Activated CD4-positive, alpha-beta T cell treated with anti-CD3 and anti-CD28 coated beads for 48 hours (primary cell): ENCODE measurements at regions not wholly inside any gene's neighbourhood (a gene's known extent, or its start where the extent isn't known, plus 50 kb on each side); places are given as distances from the start of the nearest gene placed in this dataset.
"Not testable (repeated sequence)": the region's sequence is repeated elsewhere in the genome, so short reads cannot be mapped to it uniquely, and the experiment has no call there.

Experiments
- DNase-seq: peaks from one replicate; pipeline ENCODE4 v3.0.0-alpha.2; 2020

DNA sequence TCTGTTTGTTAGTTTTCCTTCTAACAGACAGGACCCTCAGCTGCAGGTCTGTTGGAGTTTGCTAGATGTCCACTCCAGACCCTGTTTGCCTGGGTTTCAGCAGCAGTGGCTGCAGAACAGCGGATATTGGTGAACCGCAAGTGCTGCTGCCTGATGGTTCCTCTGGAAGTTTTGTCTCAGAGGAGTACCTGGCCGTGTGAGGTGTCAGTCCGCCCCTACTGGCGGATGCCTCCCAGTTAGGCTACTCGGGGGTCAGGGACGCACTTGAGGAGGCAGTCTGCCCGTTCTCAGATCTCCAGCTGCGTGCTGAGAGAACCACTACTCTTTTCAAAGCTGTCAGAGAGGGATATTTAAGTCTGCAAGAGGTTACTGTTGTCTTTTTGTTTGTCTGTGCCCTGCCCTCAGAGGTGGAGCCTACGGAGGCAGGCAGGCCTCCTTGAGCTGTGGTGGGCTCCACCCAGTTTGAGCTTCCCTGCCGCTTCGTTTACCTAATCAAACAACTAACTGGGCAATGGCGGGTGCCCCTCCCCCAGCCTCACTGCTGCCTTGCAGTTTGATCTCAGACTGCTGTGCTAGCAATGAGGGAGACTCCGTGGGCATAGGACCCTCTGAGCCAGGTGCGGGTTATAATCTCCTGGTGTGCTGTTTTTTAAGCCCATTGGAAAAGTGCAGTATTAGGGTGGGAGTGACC is 634.3 kb upstream of the CHD1 start:
- DNase-seq: not testable (repeated sequence)

DNA sequence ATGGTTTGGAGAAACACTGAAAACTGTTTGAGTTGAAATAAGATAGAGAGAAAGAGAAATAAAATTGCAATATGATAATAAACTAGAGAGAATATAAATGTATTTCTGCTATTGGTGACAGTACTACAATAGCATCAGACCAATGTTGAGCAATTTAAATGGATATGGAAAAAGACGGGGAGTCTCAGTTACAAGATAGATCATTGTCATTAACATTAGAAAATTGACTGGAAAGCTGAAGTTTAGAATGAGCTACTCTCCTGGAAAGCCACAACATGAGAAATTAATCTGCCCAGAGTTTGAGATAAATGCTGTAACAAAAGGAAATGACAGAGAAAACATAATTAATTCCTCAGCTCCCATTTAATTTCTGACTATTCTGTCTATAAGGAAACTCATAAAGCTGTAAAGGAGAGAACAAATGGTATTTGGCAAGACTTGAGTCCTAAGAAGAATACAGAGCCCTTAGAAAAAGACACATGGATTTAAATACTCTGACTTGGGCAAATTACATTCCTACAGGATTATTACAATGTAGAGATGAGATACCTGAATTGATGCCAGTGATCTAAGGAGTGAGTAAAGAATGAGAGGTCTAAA is 624.5 kb upstream of the CHD1 start:
- no peak for DNase-seq

DNA sequence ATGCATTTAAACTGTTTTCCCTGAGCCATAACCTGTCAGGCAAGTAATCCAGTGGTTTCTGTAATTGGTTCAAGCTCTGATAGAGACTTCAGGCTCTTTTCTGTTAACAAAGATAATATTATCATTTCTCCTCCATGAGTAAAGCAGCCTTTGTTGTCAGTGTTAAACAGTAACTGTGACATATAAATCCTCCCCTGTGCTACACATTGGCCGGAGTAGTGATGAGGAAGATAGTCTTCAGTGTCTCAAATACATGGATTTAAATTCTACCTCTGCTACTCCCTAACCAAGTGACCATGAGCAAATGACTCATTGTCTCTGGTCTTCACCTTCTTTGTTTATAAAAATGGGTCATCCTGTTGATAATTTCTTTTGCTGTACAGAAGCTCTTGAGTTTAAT is 615.5 kb upstream of the CHD1 start:
- DNase-seq: no peak

DNA sequence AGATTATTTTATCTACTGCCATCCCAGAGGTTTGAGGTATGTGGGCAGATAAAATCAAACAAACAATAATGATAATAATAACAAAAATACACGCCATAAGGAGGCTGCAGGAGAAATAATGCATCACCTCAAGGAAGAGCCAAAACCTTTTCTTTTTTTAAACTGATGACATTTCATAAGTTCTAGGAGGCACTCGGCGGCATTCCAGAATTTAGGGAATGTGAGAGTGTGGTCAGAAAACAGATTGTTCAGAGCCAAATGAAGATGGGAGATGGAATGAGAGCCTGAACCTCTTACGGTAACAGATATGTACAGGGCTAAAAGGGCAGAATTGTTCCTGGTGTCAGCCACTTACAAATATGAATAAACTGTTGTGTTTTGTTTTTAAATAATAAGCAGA is 615.0 kb upstream of the CHD1 start:
- no peak for DNase-seq

DNA sequence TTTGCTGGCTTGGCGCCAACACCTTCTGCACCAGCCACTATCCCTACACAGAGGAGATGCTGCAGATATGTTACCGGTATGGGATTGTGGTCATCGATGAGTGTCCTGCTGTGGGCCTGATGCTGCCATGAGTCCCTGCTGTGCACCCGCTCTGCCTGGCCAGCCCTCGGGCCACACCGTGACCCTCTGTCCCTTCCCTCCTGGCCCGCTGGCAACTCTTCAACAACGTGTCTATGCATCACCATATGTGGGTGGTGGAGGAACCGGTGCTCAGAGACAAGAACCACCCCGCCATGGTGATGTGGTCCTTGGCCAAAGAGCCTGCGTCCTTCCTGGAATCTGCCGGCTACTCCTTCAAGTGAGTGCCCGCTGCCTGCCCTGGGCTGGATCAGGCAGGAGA is 605.4 kb upstream of the CHD1 start:
- DNase-seq: not testable (repeated sequence)

DNA sequence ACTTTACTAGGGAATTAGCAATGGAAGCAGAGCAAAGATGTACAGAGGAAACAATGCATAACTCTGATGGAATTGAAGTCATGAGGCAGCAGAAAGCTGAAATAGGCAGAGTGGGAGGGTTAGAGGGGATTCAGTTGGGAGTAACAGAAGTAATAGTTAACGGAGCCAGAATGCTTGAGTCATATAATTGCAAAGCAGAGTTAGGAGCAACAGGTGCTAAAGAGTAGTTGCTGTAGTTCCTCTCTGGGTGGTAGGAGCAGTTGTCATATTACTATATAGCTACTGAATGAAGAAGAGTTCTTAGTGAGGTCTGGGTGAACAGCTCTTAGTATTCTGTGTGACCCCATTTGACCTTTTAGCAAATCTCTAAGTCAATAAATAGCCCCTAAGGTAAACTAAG is 592.9 kb upstream of the CHD1 start:
- not testable (repeated sequence) for DNase-seq

DNA sequence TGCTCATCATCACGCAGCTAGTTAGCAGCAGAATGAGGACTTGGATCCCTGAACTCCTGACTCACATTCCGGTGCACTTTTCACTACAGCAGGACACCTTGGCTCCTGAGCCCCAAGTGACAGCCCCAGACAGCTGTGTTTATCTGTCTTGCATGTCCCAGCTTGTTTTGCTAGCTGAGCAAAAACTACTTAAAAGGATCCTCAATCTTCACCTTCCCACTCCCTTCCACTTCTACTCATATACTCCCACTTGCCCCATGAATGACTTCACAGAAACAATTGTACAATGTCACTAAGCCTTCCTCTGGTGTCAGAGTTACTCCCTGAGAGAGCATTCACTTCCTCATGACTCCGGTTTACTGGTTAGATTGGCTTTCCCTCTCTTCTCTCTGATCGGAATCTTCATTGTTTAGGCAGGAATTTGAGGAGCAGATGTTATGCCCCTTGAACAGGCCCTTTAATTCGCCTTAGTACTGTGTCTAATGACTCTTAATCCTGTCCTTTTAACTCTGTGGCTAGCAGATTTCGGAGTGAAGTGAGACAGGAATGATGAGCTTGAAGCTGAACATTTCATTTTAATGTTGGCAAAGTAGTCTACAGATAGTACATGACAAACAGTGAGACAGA is 587.2 kb upstream of the CHD1 start:
- DNase-seq: not testable (repeated sequence)

DNA sequence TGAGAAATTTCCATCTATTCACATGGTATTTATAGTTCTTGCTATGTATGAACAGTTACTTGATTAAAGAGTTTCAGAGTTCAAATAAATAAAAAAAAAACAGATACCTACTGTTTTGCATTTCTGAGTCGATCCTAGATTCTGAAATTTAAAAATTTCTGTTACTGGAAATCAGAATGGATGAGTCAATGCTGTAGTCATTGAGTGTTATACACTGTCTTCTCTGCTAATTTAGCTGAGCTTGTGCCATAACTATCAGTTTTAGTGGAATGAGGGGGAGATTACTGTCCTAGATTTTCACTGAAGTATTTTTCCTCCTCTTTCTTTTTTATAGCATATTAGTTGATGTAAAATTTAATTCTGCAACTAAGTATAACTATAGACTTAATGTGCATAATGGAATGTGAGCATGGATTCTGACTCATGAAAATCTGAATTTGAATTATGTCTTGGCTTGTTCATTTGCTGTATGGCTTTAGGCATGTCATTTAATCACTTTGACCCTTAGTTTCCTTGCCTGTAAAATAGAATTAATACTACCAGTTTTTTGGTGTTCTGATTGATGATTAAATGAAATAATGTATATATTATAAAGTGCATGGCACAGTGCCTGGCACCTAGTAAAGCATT is 581.5 kb upstream of the CHD1 start:
- not testable (repeated sequence) for DNase-seq

DNA sequence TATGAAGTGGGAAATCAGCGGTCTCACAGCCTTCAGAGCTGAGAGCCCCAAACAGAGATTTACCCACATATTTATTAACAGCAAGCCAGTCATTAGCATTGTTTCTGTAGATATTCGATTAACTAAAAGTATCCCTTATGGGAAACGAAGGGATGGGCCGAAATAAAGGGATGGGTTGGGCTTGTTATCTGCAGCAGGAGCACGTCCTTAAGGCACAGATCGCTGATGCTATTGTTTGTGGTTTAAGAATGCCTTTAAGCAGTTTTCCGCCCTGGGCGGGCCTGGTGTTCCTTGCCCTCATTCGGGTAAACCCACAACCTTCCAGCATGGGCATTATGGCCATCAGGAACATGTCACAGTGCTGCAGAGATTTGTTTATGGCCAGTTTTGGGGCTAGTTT is 580.3 kb upstream of the CHD1 start:
- not testable (repeated sequence) for DNase-seq

DNA sequence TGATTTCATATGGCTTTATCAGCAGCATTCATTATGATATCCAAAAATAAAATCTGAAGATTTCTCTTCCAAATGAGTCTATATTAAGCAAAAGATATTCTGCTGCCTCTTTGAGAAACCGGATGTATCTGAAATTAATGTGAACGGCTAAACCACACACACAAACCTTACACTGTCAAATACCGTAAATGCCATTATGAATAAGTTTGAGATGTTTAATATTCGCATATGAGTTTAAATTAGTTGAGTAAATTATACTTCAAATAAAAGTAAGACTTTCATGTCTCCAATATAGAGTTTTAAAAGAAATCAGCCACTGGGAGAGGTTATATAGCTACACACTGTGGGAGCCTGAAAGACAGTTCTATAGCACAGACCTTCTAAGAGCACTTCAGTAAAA is 566.6 kb upstream of the CHD1 start:
- DNase-seq: not testable (repeated sequence)

DNA sequence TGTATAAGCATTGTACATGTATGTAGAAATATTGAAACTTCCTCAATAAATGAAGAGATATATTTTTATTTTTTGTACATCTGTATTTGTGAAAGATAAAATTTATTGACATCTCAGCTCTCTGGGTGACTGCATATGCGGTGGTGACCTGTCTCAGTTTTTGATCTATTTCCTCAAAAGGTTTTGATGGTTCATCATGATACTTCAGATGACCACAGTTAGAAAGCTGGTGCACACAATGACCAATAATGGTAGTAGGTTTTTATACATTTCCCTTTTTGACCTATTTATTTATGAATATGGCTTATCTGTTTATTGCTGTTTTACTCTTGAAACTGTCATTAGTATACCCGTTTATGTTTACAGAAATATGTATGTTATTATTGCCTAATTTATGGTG is 549.6 kb upstream of the CHD1 start:
- DNase-seq: not testable (repeated sequence)

DNA sequence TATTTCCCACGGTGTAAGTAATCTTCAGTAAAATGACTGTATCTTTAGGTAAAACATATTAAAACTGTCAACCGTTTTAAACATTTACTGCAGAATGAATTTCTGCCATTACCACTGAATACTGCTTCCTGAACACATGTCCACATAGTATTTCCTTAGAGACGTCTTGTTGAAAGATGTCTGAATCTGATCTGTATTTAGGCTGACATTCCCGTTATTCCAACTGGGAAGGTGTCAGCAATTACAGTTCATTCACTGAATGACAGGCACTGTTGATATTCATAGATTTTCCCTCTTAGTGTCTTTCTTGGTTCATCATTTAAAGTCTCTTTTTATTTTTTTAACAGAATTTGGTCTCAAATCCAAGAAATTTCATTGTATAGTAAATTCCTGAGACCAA is 544.5 kb upstream of the CHD1 start:
- not testable (repeated sequence) for DNase-seq

DNA sequence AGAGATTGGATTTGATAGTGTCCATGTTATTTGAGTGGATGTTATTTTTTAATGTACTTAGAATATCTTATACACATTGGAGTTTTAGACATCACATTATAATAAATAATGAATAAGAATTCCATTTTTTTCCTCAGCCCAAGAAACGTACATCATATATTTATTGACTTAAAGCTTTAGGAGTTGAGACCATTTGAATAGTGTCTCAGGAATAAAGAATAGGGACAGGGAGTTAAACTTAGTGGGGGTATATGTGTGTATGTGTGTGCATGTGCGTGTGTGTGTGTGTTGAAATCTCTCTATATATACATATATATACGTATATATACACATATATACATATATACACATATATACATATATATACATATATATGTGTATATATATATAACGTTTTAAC is 542.9 kb upstream of the CHD1 start:
- DNase-seq: not testable (repeated sequence)

DNA sequence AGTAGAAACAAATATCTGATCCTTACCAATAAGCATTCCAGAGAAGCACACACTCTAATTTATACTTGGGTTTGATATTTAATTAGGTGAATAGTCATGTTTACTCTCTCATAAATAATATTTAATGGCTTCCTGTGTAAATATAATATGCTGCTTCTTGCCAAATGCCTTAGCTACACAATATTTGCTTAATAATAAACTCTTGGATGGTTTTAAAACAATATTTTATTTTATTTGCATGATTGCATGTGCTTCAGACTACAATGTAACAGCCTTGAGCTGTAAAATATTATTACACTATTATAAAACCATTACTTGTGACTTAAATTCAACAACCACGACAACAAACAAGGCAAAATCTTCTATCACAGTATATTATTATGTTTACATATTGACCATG is 542.4 kb upstream of the CHD1 start:
- not testable (repeated sequence) for DNase-seq

DNA sequence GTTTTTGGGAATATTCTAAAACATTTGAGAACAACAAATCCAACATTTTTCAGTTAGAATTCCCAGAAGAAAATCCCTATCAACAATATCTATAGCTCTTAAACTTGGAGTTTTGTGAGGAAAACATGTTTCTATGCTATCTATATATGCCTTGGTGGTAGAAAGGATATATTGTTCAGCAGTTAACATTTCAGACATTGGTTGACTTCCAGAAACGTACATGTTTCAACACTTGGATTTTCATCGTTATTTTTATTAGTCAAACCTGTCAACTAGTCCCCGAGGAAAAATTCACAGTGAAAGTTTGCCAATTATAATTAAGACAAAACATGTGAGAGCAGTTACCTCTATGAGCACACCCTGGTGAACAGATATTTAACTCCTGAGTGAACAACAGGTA is 541.8 kb upstream of the CHD1 start:
- not testable (repeated sequence) for DNase-seq

DNA sequence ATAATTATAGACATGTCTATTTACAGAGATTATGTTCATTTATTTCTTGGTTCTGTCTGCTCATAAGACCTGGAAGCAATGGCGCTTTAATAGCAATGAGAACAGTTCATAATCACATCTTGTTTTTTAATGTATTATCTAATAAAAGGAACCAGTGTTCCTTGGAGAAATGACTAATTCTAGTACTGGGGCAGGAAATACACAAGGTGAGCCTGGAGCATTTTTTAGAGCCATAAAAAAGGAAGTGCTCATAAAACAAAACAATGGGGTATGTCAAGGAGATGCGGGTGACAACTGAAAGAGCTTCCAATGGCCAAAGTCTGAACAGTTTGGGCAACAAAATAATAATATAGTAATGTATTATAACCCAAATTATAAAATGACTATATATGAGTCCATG is 531.9 kb upstream of the CHD1 start:
- no peak for DNase-seq

DNA sequence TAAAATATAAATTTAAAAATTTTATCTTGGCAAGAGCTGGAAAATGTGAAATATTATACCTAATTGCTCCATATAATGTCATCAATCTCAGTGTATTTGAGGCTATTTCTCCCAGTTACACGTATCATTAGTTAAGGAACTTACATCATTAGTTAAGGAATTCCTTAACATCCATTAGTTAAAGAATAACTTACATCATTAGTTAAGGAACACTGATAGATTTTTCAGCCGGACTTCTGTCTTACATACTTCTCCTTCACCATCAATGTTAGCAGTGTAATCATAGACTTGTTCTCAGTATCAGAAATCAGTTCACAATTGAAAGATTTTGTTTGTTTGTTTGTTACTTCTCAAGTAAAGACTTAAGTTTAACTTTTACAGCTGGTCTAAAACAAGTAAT is 524.4 kb upstream of the CHD1 start:
- no peak for DNase-seq

DNA sequence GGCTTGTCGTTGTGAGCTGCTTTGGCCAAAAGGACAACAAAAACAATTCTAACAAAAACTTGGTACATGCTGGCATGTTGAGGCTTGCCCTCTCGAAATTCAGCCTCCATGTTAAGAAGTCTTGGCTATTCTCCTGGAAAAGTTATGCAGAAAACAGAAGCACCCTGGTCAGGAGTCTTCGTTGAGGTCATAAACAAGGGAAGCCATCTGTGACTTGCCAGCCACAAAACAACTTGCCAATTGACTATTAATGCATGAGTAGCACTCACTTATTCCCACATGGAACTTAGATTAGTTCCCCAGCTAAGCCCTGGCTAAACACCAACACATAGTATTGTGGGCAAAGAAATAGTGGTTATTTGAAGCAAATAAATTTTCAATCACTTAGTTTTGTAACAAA is 521.0 kb upstream of the CHD1 start:
- no peak for DNase-seq

DNA sequence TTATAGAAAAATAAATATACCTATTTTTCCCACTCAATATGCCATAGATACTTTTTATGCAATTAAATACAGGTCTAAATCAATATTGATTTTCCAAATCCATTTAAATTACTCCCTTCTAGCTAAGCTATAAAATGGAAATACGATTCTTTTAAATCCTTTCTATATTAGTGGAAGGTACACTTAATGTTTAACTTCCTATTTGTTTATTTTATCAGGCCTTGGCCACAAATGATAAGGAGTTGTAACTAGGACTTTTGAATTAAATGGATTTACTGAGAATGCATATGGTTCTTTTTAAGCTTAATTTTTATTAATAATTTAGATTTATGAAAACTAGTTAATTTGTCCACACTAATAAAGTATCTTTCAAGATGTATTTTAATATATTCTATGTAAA is 517.0 kb upstream of the CHD1 start:
- DNase-seq: no peak

DNA sequence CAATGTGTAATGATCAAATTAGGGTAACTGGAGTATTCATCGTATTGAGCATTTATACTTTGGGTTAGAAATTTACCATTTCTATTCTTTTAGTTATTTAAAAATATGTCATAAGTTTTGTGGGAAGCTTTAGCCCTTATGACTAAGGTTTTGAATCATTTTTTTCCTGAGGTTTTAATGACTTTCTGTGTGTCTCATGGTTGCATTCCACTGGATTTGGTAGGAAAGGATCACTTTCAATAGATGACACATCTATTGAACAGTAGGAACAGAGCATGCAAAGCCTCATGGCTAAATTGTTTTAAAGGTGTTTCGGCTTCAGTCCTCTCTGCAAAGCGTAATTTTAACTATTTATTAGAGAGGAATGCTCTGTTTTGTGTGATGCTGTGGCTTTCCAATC is 512.4 kb upstream of the CHD1 start:
- no peak for DNase-seq

DNA sequence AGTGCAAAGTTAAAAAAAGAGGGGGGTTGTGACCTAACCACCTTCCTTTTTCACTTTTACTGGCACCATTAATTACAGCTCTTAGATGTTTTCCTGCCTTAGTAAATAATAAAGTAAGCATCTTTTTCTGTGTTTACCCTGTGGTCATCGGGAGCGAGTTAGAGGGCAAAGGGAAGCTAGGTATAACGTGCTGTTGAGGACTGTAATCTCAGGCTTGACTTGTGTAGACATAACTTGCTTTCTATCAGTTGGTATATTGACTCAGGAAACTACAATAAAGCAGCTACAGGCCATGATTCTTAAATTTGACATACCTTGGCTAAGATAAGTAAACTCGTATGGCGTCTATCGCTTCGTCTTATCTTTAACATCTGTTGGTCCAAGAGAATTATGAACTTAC is 509.8 kb upstream of the CHD1 start:
- no peak for DNase-seq

DNA sequence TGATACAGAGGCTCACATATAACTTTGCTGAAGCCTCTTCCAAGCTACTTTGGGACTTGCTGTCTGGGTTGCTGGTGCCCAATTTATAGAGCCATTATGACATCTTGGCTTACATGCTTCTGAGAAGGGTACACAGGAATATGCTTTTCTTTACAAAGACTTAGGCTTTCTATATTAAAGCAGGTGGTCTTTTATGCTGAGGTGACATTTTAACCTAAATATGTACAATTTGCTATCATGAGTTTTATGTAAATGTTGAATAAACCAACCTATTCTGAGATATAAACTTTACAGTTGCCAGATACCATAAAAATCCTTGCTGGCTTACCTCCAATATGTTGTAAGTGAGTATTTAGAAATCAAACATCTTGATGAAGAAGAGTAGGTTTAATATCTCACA is 509.2 kb upstream of the CHD1 start:
- no peak for DNase-seq

DNA sequence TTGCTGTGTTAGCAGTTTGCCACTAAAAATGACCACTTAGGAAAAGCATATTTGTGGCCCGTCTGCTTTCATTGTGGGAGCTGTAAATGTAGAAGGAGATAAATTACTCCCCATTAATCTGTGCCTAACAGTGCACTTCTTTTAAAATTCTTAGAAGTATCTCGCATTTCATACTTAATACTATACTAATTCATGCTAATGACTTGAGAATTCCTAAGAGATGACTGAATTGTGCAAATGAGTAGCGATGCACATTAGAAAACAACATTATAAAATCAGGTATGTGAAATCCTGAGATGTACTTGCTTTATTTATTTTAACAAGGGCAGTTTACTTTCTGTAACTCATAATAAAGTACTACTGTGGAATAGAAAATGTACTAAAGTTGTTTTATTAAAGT is 494.6 kb upstream of the CHD1 start:
- DNase-seq: not testable (repeated sequence)

DNA sequence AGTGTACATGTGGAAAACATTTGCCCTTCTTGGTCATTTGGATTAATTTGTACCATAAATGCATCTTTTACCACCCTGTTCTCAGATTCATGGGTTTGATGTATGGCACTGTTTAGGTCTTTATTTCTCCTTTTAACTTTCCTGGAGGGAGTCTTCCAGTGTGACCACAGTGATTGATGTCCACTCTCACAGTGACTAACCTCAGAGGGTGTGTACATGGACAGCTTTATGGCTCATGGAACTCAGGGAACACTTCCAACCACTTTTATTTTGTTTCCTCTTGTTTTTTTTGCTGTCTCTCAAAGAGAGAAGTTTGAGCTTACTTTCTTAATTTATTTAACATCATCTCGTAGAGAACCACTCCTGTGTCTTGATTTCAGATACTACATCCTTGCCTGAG is 489.8 kb upstream of the CHD1 start:
- DNase-seq: not testable (repeated sequence)
